Esophagus squamous epithelium (tissue), 5 donors: ENCODE measurements at regions not wholly inside any gene's neighbourhood (a gene's known extent, or its start where the extent isn't known, plus 50 kb on each side); places are given as distances from the start of the nearest gene placed in this dataset.

Experiments
- DNase-seq: peaks from one replicate; lab custom pipeline; 2025; lab: John Stamatoyannopoulos, UW
- H3K27ac ChIP-seq, 4 donors: fragments of 200-600 bp; sonication (generic); one replicate each; pipeline ENCODE4 v1.5.1; 2016 to 2019; ENCODE audit warnings: mild to moderate bottlenecking in 1 of 4
- H3K27me3 ChIP-seq, 4 donors: fragments of 200-600 bp; sonication (generic); 1 replicate in 3 of 4; 2 replicates in 1 of 4; pipeline versions ENCODE4 v1.5.1 to v1.6.0; 2017 to 2021; ENCODE audit warnings: antibody characterized with exemption in 1 of 4
- H3K36me3 ChIP-seq, 3 donors: fragments of 200-600 bp; sonication (generic); one replicate each; pipeline ENCODE4 v1.5.1; 2016 to 2019
- H3K4me1 ChIP-seq, 3 donors: fragments of 200-600 bp; sonication (generic); one replicate each; pipeline ENCODE4 v1.5.1; 2017 to 2019
- H3K4me3 ChIP-seq, 4 donors: fragments of 200-600 bp; sonication (generic); 1 replicate in 3 of 4; 2 replicates in 1 of 4; pipeline ENCODE4 v1.5.1; 2016 to 2019; ENCODE audit warnings: mild to moderate bottlenecking in 2 of 4, moderate library complexity in 1 of 4
- H3K9me3 ChIP-seq, 3 donors: fragments of 200-600 bp; sonication (generic); one replicate each; pipeline ENCODE4 v1.5.1; 2016 to 2019
- CTCF ChIP-seq, 6 experiments: fragments of 450-650 bp in 4 of 6; fragments of 200-600 bp in 2 of 6; sonication (generic) in 2 of 6; IDR thresholded peaks; one replicate each; pipeline ENCODE4 v1.5.1; 2016 to 2019; ENCODE audit warnings: antibody characterized with exemption in 6 of 6, mild to moderate bottlenecking in 4 of 6, moderate library complexity in 4 of 6
- POLR2A ChIP-seq, 4 donors: fragments of 450-650 bp; IDR thresholded peaks; one replicate each; pipeline ENCODE4 v1.6.1; 2017; ENCODE audit warnings: antibody characterized with exemption in 4 of 4, mild to moderate bottlenecking in 4 of 4, moderate library complexity in 3 of 4
- WGBS, 2 donors: methylation state at CpG; one replicate each; pipeline ENCODE4 v1.1.5; 2018; 5-methylcytosine and 5-hydroxymethylcytosine counted together
- intact Hi-C: fragments of 100-400 bp; cut with DNase I; formaldehyde crosslinking; loops from one replicate; pipeline ENCODE4 v1.15.0; 2022
- donor health status: DM: yes; HTN: yes; CAD: no.

- Histone ChIP-seq H3K36me3 (no peaks in the 10 kb centered on the region), H3K27ac (no peak overlapping the region), H3K9me3 (no peaks in the 10 kb centered on the region), H3K27me3 (peaks cover 0 to 6% (median 0%) of the 10 kb centered on the region in 4 donors), H3K4me1 (no peaks in the 10 kb centered on the region), H3K4me3 (no peak overlapping the region)
- no peak for TF ChIP-seq CTCF (IDR thresholded peaks at IDR 0.05)
- TF ChIP-seq POLR2A (IDR thresholded peaks at IDR 0.05) = no peak
- intact Hi-C loops = no loop called here
- WGBS, 2 donors = 40 to 83% methylated on average over 4 to 5 of the region's 8 CpGs
- DNase-seq = no peak
These were observed 264.3 kb downstream of the TFAP2C start for GRCh38 chr20:56893226-56893917.

- intact Hi-C loops = no loop called here
- Histone ChIP-seq H3K36me3 (no peaks in the 10 kb centered on the region), H3K4me3 (no peak overlapping the region), H3K27me3 (peaks cover 0 to 14% (median 0%) of the 10 kb centered on the region in 4 donors), H3K4me1 (no peaks in the 10 kb centered on the region), H3K9me3 (peaks cover 0 to 4% (median 3%) of the 10 kb centered on the region in 3 donors), H3K27ac (no peak overlapping the region)
- no peak for DNase-seq
- TF ChIP-seq CTCF (IDR thresholded peaks at IDR 0.05) (no peak), POLR2A (IDR thresholded peaks at IDR 0.05) (no peak)
- 82 to 90% methylated on average over 6 to 7 of the region's 7 CpGs for WGBS, 2 donors
These were observed 267.3 kb downstream of the TFAP2C start for GRCh38 chr20:56896447-56896846.

- no peak for TF ChIP-seq CTCF (IDR thresholded peaks at IDR 0.05)
- TF ChIP-seq POLR2A (IDR thresholded peaks at IDR 0.05) = no peak
- Histone ChIP-seq H3K4me3 (no peak overlapping the region), H3K4me1 (no peaks in the 10 kb centered on the region), H3K27me3 (peaks cover 0 to 14% (median 0%) of the 10 kb centered on the region in 4 donors), H3K9me3 (peaks cover 0 to 8% (median 3%) of the 10 kb centered on the region in 3 donors), H3K27ac (no peak overlapping the region), H3K36me3 (no peaks in the 10 kb centered on the region)
- DNase-seq = no peak
- intact Hi-C loops = no loop called here
- WGBS, 2 donors = 66 to 67% methylated on average over 2 to 3 of the region's 7 CpGs
These were observed 268.3 kb downstream of the TFAP2C start for GRCh38 chr20:56897318-56897957.

GRCh38 chr20:56897958-56898349, 268.8 kb downstream of the TFAP2C start:
- WGBS, 2 donors = 75 to 100% methylated on average over 3 of the region's 3 CpGs
- no peak overlapping the region for H3K4me3 ChIP-seq
- intact Hi-C loops = no loop called here
- peaks cover 0 to 14% (median 0%) of the 10 kb centered on the region in 4 donors for H3K27me3 ChIP-seq
- no peaks in the 10 kb centered on the region for H3K4me1 ChIP-seq
- H3K27ac ChIP-seq = no peak overlapping the region
- peaks cover 0 to 8% (median 3%) of the 10 kb centered on the region in 3 donors for H3K9me3 ChIP-seq
- no peak for DNase-seq
- TF ChIP-seq POLR2A (IDR thresholded peaks at IDR 0.05) = no peak
- no peak for TF ChIP-seq CTCF (IDR thresholded peaks at IDR 0.05)
- no peaks in the 10 kb centered on the region for H3K36me3 ChIP-seq

- no peaks in the 10 kb centered on the region for H3K4me1 ChIP-seq
- no peak overlapping the region for H3K4me3 ChIP-seq
- peaks cover 0 to 8% (median 3%) of the 10 kb centered on the region in 3 donors for H3K9me3 ChIP-seq
- no peak for DNase-seq
- intact Hi-C loops = no loop called here
- WGBS, 2 donors = 50 to 54% methylated on average over 5 of the region's 5 CpGs
- peaks cover 0 to 14% (median 0%) of the 10 kb centered on the region in 4 donors for H3K27me3 ChIP-seq
- TF ChIP-seq POLR2A (IDR thresholded peaks at IDR 0.05) = no peak
- TF ChIP-seq CTCF (IDR thresholded peaks at IDR 0.05) = no peak
- no peaks in the 10 kb centered on the region for H3K36me3 ChIP-seq
- H3K27ac ChIP-seq = no peak overlapping the region
These were observed 270.4 kb downstream of the TFAP2C start for GRCh38 chr20:56899506-56899905.
